Natural killer cell (primary cell): ENCODE measurements at regions not wholly inside any gene's neighbourhood (a gene's known extent, or its start where the extent isn't known, plus 50 kb on each side); places are given as distances from the start of the nearest gene placed in this dataset.
"Not testable (repeated sequence)": the region's sequence is repeated elsewhere in the genome, so short reads cannot be mapped to it uniquely, and the experiment has no call there.

Experiments used
- ATAC-seq, 3 donors: fragments of 150-1000 bp in 2 of 3; fragments of 200-7000 bp in 1 of 3; cut with Tn5 transposase; 1 replicate in 1 of 3; 2 replicates in 2 of 3; pipeline ENCODE4 v1.10.0; 2021; ENCODE audit warnings: mild to moderate bottlenecking in 2 of 3, moderate library complexity in 2 of 3
- DNase-seq, 2 donors: peaks; one replicate each; pipeline versions ENCODE4 v3.0.0 to v3.0.0-alpha.2; 2013 to 2021; ENCODE audit warnings: mixed read lengths in 1 of 2
- H3K27ac ChIP-seq: one replicate; pipeline ENCODE4 v1.5.1; 2013; ENCODE audit warnings: mild to moderate bottlenecking, low read length
- H3K27me3 ChIP-seq: one replicate; pipeline ENCODE4 v1.6.1; 2013; ENCODE audit warnings: low read length; ENCODE audit not compliant: control insufficient read depth, insufficient read depth
- H3K36me3 ChIP-seq: one replicate; pipeline ENCODE4 v1.6.1; 2013; ENCODE audit warnings: low read length; ENCODE audit not compliant: control insufficient read depth, insufficient read depth
- H3K4me1 ChIP-seq: one replicate; pipeline ENCODE4 v1.6.1; 2013; ENCODE audit warnings: low read length; ENCODE audit not compliant: control insufficient read depth, insufficient read depth
- H3K4me3 ChIP-seq: one replicate; pipeline ENCODE4 v1.5.1; 2013; ENCODE audit warnings: low read length
- H3K9me3 ChIP-seq: one replicate; pipeline ENCODE4 v1.6.1; 2013; ENCODE audit warnings: low read length; ENCODE audit not compliant: control insufficient read depth, insufficient read depth
- H3K27ac Mint-ChIP-seq, 2 donors: one replicate each; pipeline ENCODE4 v1.8.0; 2022; ENCODE audit warnings: mild to moderate bottlenecking in 2 of 2, mixed read lengths in 2 of 2, moderate library complexity in 1 of 2
- H3K27me3 Mint-ChIP-seq, 2 donors: one replicate each; pipeline ENCODE4 v1.8.0; 2022; ENCODE audit warnings: low read depth in 2 of 2, mixed read lengths in 2 of 2
- H3K36me3 Mint-ChIP-seq: one replicate; pipeline ENCODE4 v1.8.0; 2022; ENCODE audit warnings: mixed read lengths
- H3K4me1 Mint-ChIP-seq, 2 donors: one replicate each; pipeline ENCODE4 v1.8.0; 2022; ENCODE audit warnings: mixed read lengths in 2 of 2
- H3K4me3 Mint-ChIP-seq: one replicate; pipeline ENCODE4 v1.8.0; 2022; ENCODE audit warnings: mild to moderate bottlenecking, moderate library complexity, mixed read lengths
- H3K9me3 Mint-ChIP-seq, 2 donors: one replicate each; pipeline ENCODE4 v1.8.0; 2022; ENCODE audit warnings: mixed read lengths in 2 of 2
- CTCF ChIP-seq: fragments of 200-600 bp; IDR thresholded peaks from one replicate; pipeline ENCODE4 v1.8.0; 2022; ENCODE audit warnings: antibody characterized with exemption
- WGBS: methylation state at CpG from one replicate; pipeline ENCODE4 v1.1.7; 2013; ENCODE audit warnings: missing lambda C conversion rate; ENCODE audit not compliant: insufficient coverage; 5-methylcytosine and 5-hydroxymethylcytosine counted together
- intact Hi-C: fragments of 100-400 bp; cut with micrococcal nuclease; formaldehyde crosslinking; loops from one replicate; pipeline ENCODE4 v1.14.2; 2022

GRCh38 chr10:47165711-47166404 is 134.1 kb upstream of the GDF10 start:
- DNase-seq (peak in 1 of 2 donors; percentile 69), ATAC-seq (peak; percentile 52 to 71 (median 54))
- peaks cover 4% of the 10 kb centered on the region for H3K9me3 ChIP-seq
- peaks cover 0 to 6% of the 10 kb centered on the region in 2 donors for H3K27me3 Mint-ChIP-seq
- no peaks in the 10 kb centered on the region for H3K9me3 Mint-ChIP-seq
- TF ChIP-seq CTCF, result no peak
- H3K4me1 Mint-ChIP-seq, result peaks cover 7 to 14% of the 10 kb centered on the region in 2 donors
- intact Hi-C loops, result no loop called here
- H3K27ac Mint-ChIP-seq, result peak overlapping the region; percentile 11 to 78
- 12% methylated on average over 26 of the region's 26 CpGs for WGBS
- H3K4me3 ChIP-seq, result peak overlapping the region; percentile 30
- no peaks in the 10 kb centered on the region for H3K36me3 ChIP-seq
- H3K4me3 Mint-ChIP-seq, result peak overlapping the region; percentile 69
- H3K27me3 ChIP-seq, result peaks cover 6% of the 10 kb centered on the region
- peaks cover 21% of the 10 kb centered on the region for H3K4me1 ChIP-seq
- H3K27ac ChIP-seq, result peak overlapping the region; percentile 49
- H3K36me3 Mint-ChIP-seq, result no peaks in the 10 kb centered on the region

- WGBS, result 98% methylated on average over 7 of the region's 7 CpGs
- no peak for TF ChIP-seq CTCF
- Mint-ChIP-seq H3K27me3 (peaks cover 0 to under 1% of the 10 kb centered on the region in 2 donors), H3K9me3 (no peaks in the 10 kb centered on the region), H3K27ac (peak overlapping the region in 1 of 2 donors; percentile 78), H3K36me3 (no peaks in the 10 kb centered on the region), H3K4me3 (no peak overlapping the region), H3K4me1 (peaks cover 7 to 14% of the 10 kb centered on the region in 2 donors)
- intact Hi-C loops, result no loop called here
- peaks cover 21% of the 10 kb centered on the region for H3K4me1 ChIP-seq
- H3K36me3 ChIP-seq, result no peaks in the 10 kb centered on the region
- H3K9me3 ChIP-seq, result peaks cover 4% of the 10 kb centered on the region
- no peak for DNase-seq
- H3K4me3 ChIP-seq, result no peak overlapping the region
- no peak for ATAC-seq
- H3K27me3 ChIP-seq, result peaks cover 6% of the 10 kb centered on the region
- no peak overlapping the region for H3K27ac ChIP-seq
Measured at GRCh38 chr10:47166405-47166777, 133.6 kb upstream of the GDF10 start.

GRCh38 chr10:47166808-47167581 is 133.0 kb upstream of the GDF10 start:
- ATAC-seq, H3K27me3 Mint-ChIP-seq, H3K27me3 ChIP-seq, H3K36me3 ChIP-seq, H3K27ac ChIP-seq, DNase-seq, H3K9me3 Mint-ChIP-seq, H3K27ac Mint-ChIP-seq, H3K9me3 ChIP-seq, H3K36me3 Mint-ChIP-seq, H3K4me3 ChIP-seq, H3K4me3 Mint-ChIP-seq, intact Hi-C loops: not testable (repeated sequence)
- peaks cover 7 to 14% of the 10 kb centered on the region in 2 donors for H3K4me1 Mint-ChIP-seq
- WGBS, result 82% methylated on average over 17 of the region's 17 CpGs
- H3K4me1 ChIP-seq, result peaks cover 21% of the 10 kb centered on the region

GRCh38 chr10:47167591-47167990 is 132.4 kb upstream of the GDF10 start:
- peaks cover 7 to 14% of the 10 kb centered on the region in 2 donors for H3K4me1 Mint-ChIP-seq
- peaks cover 0 to 3% of the 10 kb centered on the region in 2 donors for H3K9me3 Mint-ChIP-seq
- no peak for DNase-seq
- H3K27ac Mint-ChIP-seq, result no peak overlapping the region
- peaks cover 6% of the 10 kb centered on the region for H3K27me3 ChIP-seq
- peaks cover 21% of the 10 kb centered on the region for H3K4me1 ChIP-seq
- no peaks in the 10 kb centered on the region for H3K36me3 Mint-ChIP-seq
- no peak overlapping the region for H3K4me3 ChIP-seq
- peaks cover 4 to 9% of the 10 kb centered on the region in 2 donors for H3K27me3 Mint-ChIP-seq
- WGBS, result 84% methylated on average over 2 of the region's 2 CpGs
- no peak for TF ChIP-seq CTCF
- no peak overlapping the region for H3K4me3 Mint-ChIP-seq
- peaks cover 4% of the 10 kb centered on the region for H3K9me3 ChIP-seq
- H3K27ac ChIP-seq, result no peak overlapping the region
- H3K36me3 ChIP-seq, result no peaks in the 10 kb centered on the region
- ATAC-seq, result no peak
- intact Hi-C loops, result no loop called here
